Heart left ventricle (tissue), 16 donors: ENCODE measurements at regions not wholly inside any gene's neighbourhood (a gene's known extent, or its start where the extent isn't known, plus 50 kb on each side); places are given as distances from the start of the nearest gene placed in this dataset.

Experiments
- ATAC-seq, 4 donors: fragments of 200-7000 bp; cut with Tn5 transposase; one replicate each; pipeline ENCODE4 v1.9.1; 2020 to 2022; ENCODE audit warnings: moderate library complexity in 4 of 4, mild to moderate bottlenecking in 3 of 4, moderate number of reproducible peaks in 1 of 4
- DNase-seq, 5 donors: peaks; one replicate each; pipeline ENCODE4 v3.0.0-alpha.2; 2020
- H3K27ac ChIP-seq, 12 donors: fragments of 200-600 bp; sonication (generic) in 4 of 12; one replicate each; pipeline versions ENCODE4 v1.5.0 to v1.8.0; 2016 to 2022; ENCODE audit warnings: mild to moderate bottlenecking in 2 of 12
- H3K27me3 ChIP-seq, 9 donors: fragments of 200-600 bp; sonication (generic) in 2 of 9; one replicate each; pipeline versions ENCODE4 v1.5.1 to v1.8.0; 2016 to 2022; ENCODE audit warnings: mild to moderate bottlenecking in 3 of 9
- H3K36me3 ChIP-seq, 9 donors: fragments of 200-600 bp; sonication (generic) in 2 of 9; one replicate each; pipeline versions ENCODE4 v1.5.0 to v1.8.0; 2018 to 2022; ENCODE audit warnings: mild to moderate bottlenecking in 2 of 9
- H3K4me1 ChIP-seq, 12 donors: fragments of 200-600 bp; sonication (generic) in 4 of 12; one replicate each; pipeline versions ENCODE4 v1.5.0 to v1.8.0; 2016 to 2022; ENCODE audit warnings: mild to moderate bottlenecking in 3 of 12
- H3K4me3 ChIP-seq, 12 donors: fragments of 200-600 bp; sonication (generic) in 4 of 12; one replicate each; pipeline versions ENCODE4 v1.5.0 to v1.8.0; 2017 to 2022; ENCODE audit warnings: mild to moderate bottlenecking in 9 of 12, moderate library complexity in 4 of 12
- H3K9me3 ChIP-seq, 12 donors: fragments of 200-600 bp; sonication (generic) in 4 of 12; one replicate each; pipeline versions ENCODE4 v1.5.0 to v1.8.0; 2016 to 2022; ENCODE audit warnings: mild to moderate bottlenecking in 1 of 12
- POLR2A ChIP-seq, 2 donors: fragments of 450-650 bp; IDR thresholded peaks; one replicate each; pipeline ENCODE4 v1.6.1; 2017; ENCODE audit warnings: antibody characterized with exemption in 2 of 2, mild to moderate bottlenecking in 2 of 2, moderate library complexity in 2 of 2
- WGBS, 4 donors: extraction: QIAGEN DNeasy Blood & Tissue Kit in 2 of 4; methylation state at CpG; one replicate each; pipeline versions ENCODE4 v1.1.5 to v1.1.7; 2013 to 2018; 5-methylcytosine and 5-hydroxymethylcytosine counted together
- intact Hi-C, 10 donors: fragments of 100-400 bp; cut with DNase I; formaldehyde crosslinking; loops; one replicate each; pipeline versions ENCODE4 v1.11.1 to v1.14.2; 2022
- TF ChIP-seq, protein P1 (sequence below), 12 donors: fragments of 200-600 bp; sonication (generic) in 4 of 12; IDR thresholded peaks; one replicate each; pipeline versions ENCODE4 v1.5.0 to v1.8.0; 2018 to 2022; ENCODE audit warnings: antibody characterized with exemption in 12 of 12, mild to moderate bottlenecking in 5 of 12
- donor health status: ischemic (EF 13 %, LVEDD 7.1; RV severe dilation, severe dysfunction).
- donor health status: healthy with polysubstance abuse.
- donor health status: DM: no; HTN: yes; CAD: no.
- donor health status: DM: no; HTN: no; CAD: no.
- donor health status: ischemic (EF 25% LVEDD 6.9; RV normal size, moderate dysfunction).
- donor health status: ischemic (EF 25% LVEDD 5.7; RV mildly dilated, moderate dysfunction).
- donor health status: healthy.
- donor health status: DM: yes; HTN: yes; CAD: no.
- donor health status: ischemic (EF 35%, LVEDD 5.7; RV mildly dilated, moderate dysfunction).
- donor health status: nonischemic (EF 11% LVEDD 7.7; RV severe dilation, severe dysfunction).
- donor health status: DM: yes; HTN: yes; CAD: no.
- donor health status: PGD.
- donor health status: ischemic (EF 29% LVEDD 5.4; RV normal size, mild dysfunction).
- donor health status: nonischemic (EF 23%, LVEDD 6.1; RV moderate dilation, normal function).

DNA sequence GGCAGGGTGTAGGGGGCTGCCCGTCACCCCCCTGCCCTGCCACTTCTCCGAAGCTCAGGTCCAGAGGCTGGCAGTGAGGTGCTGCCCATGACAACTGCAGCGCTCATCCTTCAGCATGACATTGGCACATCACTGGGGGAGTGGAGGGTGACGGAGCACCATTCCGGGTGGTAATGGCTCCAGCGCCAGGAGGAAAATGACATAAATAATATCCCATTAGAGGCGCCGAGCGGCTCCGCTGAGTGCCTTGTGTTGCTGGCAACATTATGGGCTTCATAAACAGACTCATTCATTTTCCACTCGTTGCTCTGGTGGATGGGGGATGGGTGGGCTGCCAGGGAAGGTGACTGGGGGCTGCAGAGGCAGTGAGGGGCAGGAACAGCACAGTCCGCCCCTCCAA, 56.9 kb upstream of the CTNNBL1 start:
- intact Hi-C loops: loop anchor here in 1 of 10 donors (10.0 kb wide), 1 partner anchor 62 kb away; no protein-coding TSS in a partner anchor
- Histone ChIP-seq H3K27me3 (peaks cover 0 to 52% (median 11%) of the 10 kb centered on the region in 9 donors), H3K27ac (no peak overlapping the region), H3K9me3 (peaks cover 0 to 20% (median 9%) of the 10 kb centered on the region in 12 donors), H3K4me1 (no peaks in the 10 kb centered on the region), H3K36me3 (no peaks in the 10 kb centered on the region), H3K4me3 (no peak overlapping the region)
- WGBS, 4 donors: 86 to 88% (median 88%) methylated on average over 12 of the region's 12 CpGs
- ATAC-seq (no peak), DNase-seq (no peak)
- TF ChIP-seq, protein P1, sequence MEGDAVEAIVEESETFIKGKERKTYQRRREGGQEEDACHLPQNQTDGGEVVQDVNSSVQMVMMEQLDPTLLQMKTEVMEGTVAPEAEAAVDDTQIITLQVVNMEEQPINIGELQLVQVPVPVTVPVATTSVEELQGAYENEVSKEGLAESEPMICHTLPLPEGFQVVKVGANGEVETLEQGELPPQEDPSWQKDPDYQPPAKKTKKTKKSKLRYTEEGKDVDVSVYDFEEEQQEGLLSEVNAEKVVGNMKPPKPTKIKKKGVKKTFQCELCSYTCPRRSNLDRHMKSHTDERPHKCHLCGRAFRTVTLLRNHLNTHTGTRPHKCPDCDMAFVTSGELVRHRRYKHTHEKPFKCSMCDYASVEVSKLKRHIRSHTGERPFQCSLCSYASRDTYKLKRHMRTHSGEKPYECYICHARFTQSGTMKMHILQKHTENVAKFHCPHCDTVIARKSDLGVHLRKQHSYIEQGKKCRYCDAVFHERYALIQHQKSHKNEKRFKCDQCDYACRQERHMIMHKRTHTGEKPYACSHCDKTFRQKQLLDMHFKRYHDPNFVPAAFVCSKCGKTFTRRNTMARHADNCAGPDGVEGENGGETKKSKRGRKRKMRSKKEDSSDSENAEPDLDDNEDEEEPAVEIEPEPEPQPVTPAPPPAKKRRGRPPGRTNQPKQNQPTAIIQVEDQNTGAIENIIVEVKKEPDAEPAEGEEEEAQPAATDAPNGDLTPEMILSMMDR (IDR thresholded peaks at IDR 0.05): no peak
- TF ChIP-seq POLR2A (IDR thresholded peaks at IDR 0.05): no peak

DNA sequence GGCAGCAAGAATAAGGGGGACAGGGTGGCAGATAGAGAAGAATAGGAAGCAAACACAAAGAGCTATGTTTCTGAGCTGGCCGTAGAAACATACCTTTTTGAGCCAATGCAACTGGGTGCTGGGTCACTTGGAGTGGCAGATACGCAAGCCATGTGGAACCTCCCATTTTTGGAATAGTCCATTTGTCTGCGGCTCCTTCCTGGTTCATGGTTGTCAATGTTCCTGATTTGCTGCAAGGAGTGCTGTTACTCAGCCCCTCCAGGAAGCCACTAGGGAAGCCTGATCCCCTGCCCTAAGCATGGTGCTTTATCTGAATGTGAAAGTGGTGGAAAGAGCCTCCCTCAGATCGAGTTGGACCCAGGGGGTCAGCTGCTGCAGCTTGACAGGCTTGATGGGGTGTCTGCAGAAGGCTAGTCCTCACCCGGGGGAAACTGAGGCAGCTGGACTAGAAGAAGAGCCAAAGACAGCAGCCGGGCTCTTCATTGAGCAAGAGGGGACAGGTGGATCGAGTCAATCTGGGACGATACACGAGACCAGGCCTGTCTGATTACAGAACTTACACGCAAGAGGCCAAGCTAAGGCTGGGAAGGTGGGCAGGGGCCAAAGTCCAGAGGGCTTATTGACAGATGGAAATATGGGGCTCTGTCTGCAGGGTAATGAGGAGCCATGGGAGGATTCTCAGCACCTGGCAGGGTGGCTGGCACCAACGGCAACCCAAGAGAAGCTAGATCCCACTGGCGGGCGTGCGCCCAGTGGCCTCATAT, 57.4 kb upstream of the CTNNBL1 start:
- H3K27me3 ChIP-seq: peaks cover 0 to 57% (median 9%) of the 10 kb centered on the region in 9 donors
- 74 to 78% (median 76%) methylated on average over 11 to 14 of the region's 14 CpGs for WGBS, 4 donors
- intact Hi-C loops: loop anchor here in 1 of 10 donors (10.0 kb wide), 1 partner anchor 62 kb away; no protein-coding TSS in a partner anchor

DNA sequence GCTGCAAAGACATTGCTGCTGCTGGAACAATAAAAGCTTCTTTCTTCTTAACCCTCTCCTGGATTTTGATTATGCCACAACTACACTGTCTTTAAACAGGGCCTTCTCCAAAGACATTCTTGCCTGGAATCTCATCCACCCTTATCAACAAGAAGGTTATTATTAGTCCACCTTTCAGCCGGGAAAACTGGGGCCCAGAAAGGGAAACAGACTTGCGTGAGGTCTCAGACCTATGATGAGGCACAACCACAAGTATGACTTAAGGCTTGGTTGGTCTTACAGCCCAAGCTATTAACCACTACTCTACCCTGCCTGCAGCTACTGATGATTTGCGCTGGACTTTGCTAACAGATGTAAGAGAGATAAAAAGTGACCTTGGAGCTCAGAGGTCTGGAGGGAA, 62.8 kb upstream of the CTNNBL1 start:
- no peak for ATAC-seq
- intact Hi-C loops: loop anchor here in 1 of 10 donors (10.0 kb wide), 1 partner anchor 56 kb away; no protein-coding TSS in a partner anchor
- TF ChIP-seq, protein P1 (IDR thresholded peaks at IDR 0.05): no peak
- TF ChIP-seq POLR2A (IDR thresholded peaks at IDR 0.05): no peak
- Histone ChIP-seq H3K27ac (no peak overlapping the region), H3K27me3 (peaks cover 0 to 40% (median 3%) of the 10 kb centered on the region in 9 donors), H3K4me1 (peaks cover 0 to 7% (median 0%) of the 10 kb centered on the region in 12 donors), H3K9me3 (peaks cover 0 to 19% (median 9%) of the 10 kb centered on the region in 12 donors), H3K36me3 (no peaks in the 10 kb centered on the region), H3K4me3 (no peak overlapping the region)
- no peak for DNase-seq
- WGBS, 4 donors: 34 to 36% (median 35%) methylated on average over 3 of the region's 3 CpGs

More for the DNA sequence above, 57.4 kb upstream of the CTNNBL1 start:
- no peak overlapping the region for H3K4me3 ChIP-seq
- no peak overlapping the region for H3K27ac ChIP-seq
- no peaks in the 10 kb centered on the region for H3K4me1 ChIP-seq
- TF ChIP-seq, protein P1 (IDR thresholded peaks at IDR 0.05): no peak
- TF ChIP-seq POLR2A (IDR thresholded peaks at IDR 0.05): no peak
- no peak for ATAC-seq
- H3K36me3 ChIP-seq: no peaks in the 10 kb centered on the region
- H3K9me3 ChIP-seq: peaks cover 0 to 20% (median 9%) of the 10 kb centered on the region in 12 donors
- DNase-seq: no peak

DNA sequence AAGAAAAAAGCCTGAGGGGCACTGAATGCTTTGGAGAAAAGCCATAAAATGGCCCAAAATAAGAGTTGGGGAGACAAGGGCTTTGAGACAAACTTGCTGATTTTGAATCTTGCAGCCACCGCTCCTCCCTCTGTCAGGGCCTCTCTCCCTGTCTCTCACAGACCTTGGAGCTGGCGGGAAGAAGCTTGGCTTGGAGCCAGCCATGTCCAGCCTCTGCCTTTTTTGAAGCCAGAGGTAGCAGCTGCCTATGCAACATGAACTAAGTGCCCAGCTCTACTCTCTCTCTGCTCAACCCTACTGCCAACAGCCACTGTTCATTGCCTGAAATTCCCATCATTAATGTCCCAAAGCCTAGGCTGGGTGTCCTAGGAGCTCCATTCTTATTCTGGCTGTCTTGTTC, 63.7 kb upstream of the CTNNBL1 start:
- no peak for ATAC-seq
- Histone ChIP-seq H3K27ac (no peak overlapping the region), H3K36me3 (no peaks in the 10 kb centered on the region), H3K4me3 (no peak overlapping the region), H3K4me1 (peaks cover 0 to 7% (median 0%) of the 10 kb centered on the region in 12 donors), H3K9me3 (peaks cover 0 to 12% (median 4%) of the 10 kb centered on the region in 12 donors), H3K27me3 (peaks cover 0 to 31% (median 3%) of the 10 kb centered on the region in 9 donors)
- intact Hi-C loops: loop anchor here in 1 of 10 donors (10.0 kb wide), 1 partner anchor 55 kb away; no protein-coding TSS in a partner anchor
- no peak for DNase-seq
- 21 to 36% (median 35%) methylated on average over 2 of the region's 2 CpGs for WGBS, 4 donors
- TF ChIP-seq, protein P1 (IDR thresholded peaks at IDR 0.05): no peak
- TF ChIP-seq POLR2A (IDR thresholded peaks at IDR 0.05): no peak
